ENCODE measurements at regions not wholly inside any gene's neighbourhood (a gene's known extent, or its start where the extent isn't known, plus 50 kb on each side); places are given as distances from the start of the nearest gene placed in this dataset.

- TF ChIP-seq GABPA (IDR thresholded peaks at IDR 0.05; ENCODE audit: borderline replicate concordance, insufficient read depth, low read length) (no peak), FOSL1 (IDR thresholded peaks at IDR 0.05; ENCODE audit: insufficient read depth, low read depth, low read length) (no peak), TEAD4 (IDR thresholded peaks at IDR 0.05; ENCODE audit: low read depth, low read length) (no peak), POLR2A (IDR thresholded peaks at IDR 0.05; ENCODE audit: control extremely low read depth in 1 of 2, low read depth in 2 of 2, low read length in 2 of 2) (peak; percentile 4 to 38; a peak in 1 of 3 replicates), YY1 (IDR thresholded peaks at IDR 0.05; ENCODE audit: low read depth, low read length) (no peak), TCF12 (IDR thresholded peaks at IDR 0.05; ENCODE audit: low read depth, low read length) (no peak), EZH2 (IDR thresholded peaks at IDR 0.05; ENCODE audit: low read depth, low read length, severe bottlenecking) (no peak), POLR2AphosphoS5 (IDR thresholded peaks at IDR 0.05; ENCODE audit: low read depth, low read length) (peak; percentile 75; the same call in 1 of the 2 replicates), ATF3 (IDR thresholded peaks at IDR 0.05; ENCODE audit: insufficient read depth, low read depth, low read length) (no peak)
- TF ChIP-seq, protein P1, sequence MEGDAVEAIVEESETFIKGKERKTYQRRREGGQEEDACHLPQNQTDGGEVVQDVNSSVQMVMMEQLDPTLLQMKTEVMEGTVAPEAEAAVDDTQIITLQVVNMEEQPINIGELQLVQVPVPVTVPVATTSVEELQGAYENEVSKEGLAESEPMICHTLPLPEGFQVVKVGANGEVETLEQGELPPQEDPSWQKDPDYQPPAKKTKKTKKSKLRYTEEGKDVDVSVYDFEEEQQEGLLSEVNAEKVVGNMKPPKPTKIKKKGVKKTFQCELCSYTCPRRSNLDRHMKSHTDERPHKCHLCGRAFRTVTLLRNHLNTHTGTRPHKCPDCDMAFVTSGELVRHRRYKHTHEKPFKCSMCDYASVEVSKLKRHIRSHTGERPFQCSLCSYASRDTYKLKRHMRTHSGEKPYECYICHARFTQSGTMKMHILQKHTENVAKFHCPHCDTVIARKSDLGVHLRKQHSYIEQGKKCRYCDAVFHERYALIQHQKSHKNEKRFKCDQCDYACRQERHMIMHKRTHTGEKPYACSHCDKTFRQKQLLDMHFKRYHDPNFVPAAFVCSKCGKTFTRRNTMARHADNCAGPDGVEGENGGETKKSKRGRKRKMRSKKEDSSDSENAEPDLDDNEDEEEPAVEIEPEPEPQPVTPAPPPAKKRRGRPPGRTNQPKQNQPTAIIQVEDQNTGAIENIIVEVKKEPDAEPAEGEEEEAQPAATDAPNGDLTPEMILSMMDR (IDR thresholded peaks at IDR 0.05; ENCODE audit: control extremely low read depth in 1 of 3, insufficient read depth in 1 of 3, low read depth in 1 of 3, low read length in 3 of 3): no peak
- TF ChIP-seq, protein P2, sequence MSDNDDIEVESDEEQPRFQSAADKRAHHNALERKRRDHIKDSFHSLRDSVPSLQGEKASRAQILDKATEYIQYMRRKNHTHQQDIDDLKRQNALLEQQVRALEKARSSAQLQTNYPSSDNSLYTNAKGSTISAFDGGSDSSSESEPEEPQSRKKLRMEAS (IDR thresholded peaks at IDR 0.05): no peak
- TF ChIP-seq, protein P3, sequence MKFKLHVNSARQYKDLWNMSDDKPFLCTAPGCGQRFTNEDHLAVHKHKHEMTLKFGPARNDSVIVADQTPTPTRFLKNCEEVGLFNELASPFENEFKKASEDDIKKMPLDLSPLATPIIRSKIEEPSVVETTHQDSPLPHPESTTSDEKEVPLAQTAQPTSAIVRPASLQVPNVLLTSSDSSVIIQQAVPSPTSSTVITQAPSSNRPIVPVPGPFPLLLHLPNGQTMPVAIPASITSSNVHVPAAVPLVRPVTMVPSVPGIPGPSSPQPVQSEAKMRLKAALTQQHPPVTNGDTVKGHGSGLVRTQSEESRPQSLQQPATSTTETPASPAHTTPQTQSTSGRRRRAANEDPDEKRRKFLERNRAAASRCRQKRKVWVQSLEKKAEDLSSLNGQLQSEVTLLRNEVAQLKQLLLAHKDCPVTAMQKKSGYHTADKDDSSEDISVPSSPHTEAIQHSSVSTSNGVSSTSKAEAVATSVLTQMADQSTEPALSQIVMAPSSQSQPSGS (IDR thresholded peaks at IDR 0.05; ENCODE audit: low read length): no peak
Measured at GRCh38 chr2:209322905-209323512, 100.8 kb upstream of the MAP2 start.
